Ovary (tissue), 7 donors: ENCODE measurements at regions not wholly inside any gene's neighbourhood (a gene's known extent, or its start where the extent isn't known, plus 50 kb on each side); places are given as distances from the start of the nearest gene placed in this dataset.

ENCODE experiments used
- DNase-seq, 5 donors: peaks; one replicate each; pipeline ENCODE4 v3.0.0-alpha.2; 2019 to 2020
- H3K27ac ChIP-seq, 2 donors: fragments of 200-600 bp; one replicate each; pipeline versions ENCODE4 v1.5.1 to v1.8.0; 2019 to 2022
- H3K27me3 ChIP-seq: fragments of 200-600 bp; one replicate; pipeline ENCODE4 v1.8.0; 2022
- H3K36me3 ChIP-seq: fragments of 200-600 bp; sonication (generic); one replicate; pipeline ENCODE4 v1.5.1; 2019
- H3K4me1 ChIP-seq: one replicate; pipeline ENCODE4 v1.8.1; 2013; ENCODE audit warnings: mild to moderate bottlenecking, moderate library complexity; ENCODE audit not compliant: insufficient read depth
- H3K4me3 ChIP-seq: fragments of 200-600 bp; sonication (generic); one replicate; pipeline ENCODE4 v1.5.1; 2017
- H3K9me3 ChIP-seq, 2 donors: fragments of 200-600 bp in 1 of 2; sonication (generic) in 1 of 2; one replicate each; pipeline versions ENCODE4 v1.5.1 to v1.8.1; 2013 to 2019; ENCODE audit warnings: mild to moderate bottlenecking in 1 of 2, moderate library complexity in 1 of 2
- CTCF ChIP-seq, 3 donors: fragments of 450-650 bp in 2 of 3; fragments of 200-600 bp in 1 of 3; IDR thresholded peaks; one replicate each; pipeline versions ENCODE4 v1.5.1 to v1.8.0; 2016 to 2022; ENCODE audit warnings: antibody characterized with exemption in 3 of 3, mild to moderate bottlenecking in 1 of 3
- EP300 ChIP-seq: sonication (generic); formaldehyde crosslinking; IDR thresholded peaks from one replicate; pipeline ENCODE4 v1.6.1; 2017; ENCODE audit warnings: antibody characterized with exemption
- POLR2A ChIP-seq: fragments of 450-650 bp; IDR thresholded peaks from one replicate; pipeline ENCODE4 v1.6.1; 2017; ENCODE audit warnings: antibody characterized with exemption, mild to moderate bottlenecking, moderate library complexity
- WGBS, 3 donors: extraction: QIAGEN DNeasy Blood & Tissue Kit in 1 of 3; methylation state at CpG; one replicate each; pipeline versions ENCODE4 v1.1.5 to v1.1.7; 2013 to 2017; 5-methylcytosine and 5-hydroxymethylcytosine counted together
- intact Hi-C, 4 donors: fragments of 100-400 bp; cut with DNase I; formaldehyde crosslinking; loops; one replicate each; pipeline versions ENCODE4 v1.11.0 to v1.15.1; 2022 to 2023
- donor health status: DM: no; HTN: no; CAD: no; lungs with moderate emphysema.
- donor health status: DM: no; HTN: no; CAD: no.
- donor health status: Bipolar disorder and iron deficiency.
- donor health status: DM: no; HTN: no; CAD: no.
- donor health status: DM: yes; HTN: yes; CAD: no.

GRCh38 chr5:82674671-82675070 is 396.5 kb upstream of the RPS23 start:
- H3K4me1 ChIP-seq: no peaks in the 10 kb centered on the region
- H3K4me3 ChIP-seq: no peak overlapping the region
- DNase-seq: no peak
- TF ChIP-seq CTCF (IDR thresholded peaks at IDR 0.05) (no peak), EP300 (no peak), POLR2A (no peak)
- H3K9me3 ChIP-seq: no peaks in the 10 kb centered on the region
- intact Hi-C loops: no loop called here
- no peak overlapping the region for H3K27ac ChIP-seq
- H3K27me3 ChIP-seq: no peaks in the 10 kb centered on the region
- WGBS, 3 donors: 93 to 96% (median 94%) methylated on average over 1 of the region's 1 CpG
- no peaks in the 10 kb centered on the region for H3K36me3 ChIP-seq

DNA sequence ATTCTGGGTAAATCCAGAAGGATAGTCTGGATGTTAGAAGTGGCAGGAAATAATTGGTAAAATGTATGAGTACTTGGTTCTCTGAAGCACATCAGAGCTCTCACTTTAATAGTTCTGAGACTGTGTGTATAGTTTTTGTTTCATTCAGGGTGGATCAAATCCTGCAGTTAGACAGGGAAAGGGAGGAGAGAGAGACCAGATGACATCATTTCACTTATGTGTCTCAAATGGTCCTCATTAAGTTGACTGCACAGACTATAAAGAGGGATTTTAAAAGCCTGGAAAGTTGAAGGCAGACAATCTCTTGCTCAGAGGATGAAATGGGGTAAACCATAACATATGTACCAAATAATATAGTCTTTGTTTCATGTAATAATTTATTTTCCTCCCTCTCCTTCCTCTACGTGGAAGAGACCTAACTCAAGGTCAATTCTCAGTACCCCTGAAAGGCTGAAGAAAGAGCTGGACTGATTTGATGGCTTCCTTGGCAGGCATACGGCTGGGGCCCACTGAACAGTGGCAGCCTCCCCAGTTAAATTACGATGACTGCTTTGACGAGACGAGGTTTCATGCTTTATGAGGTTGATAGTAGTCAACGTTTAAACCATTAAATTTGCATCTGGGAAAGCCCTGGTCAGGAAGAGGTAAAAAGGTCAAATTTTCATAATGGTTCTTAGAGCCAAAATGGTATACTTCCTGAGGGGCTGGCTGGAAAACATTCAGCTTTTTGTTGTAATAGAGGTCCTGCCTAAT is 395.1 kb upstream of the RPS23 start:
- no peak for TF ChIP-seq EP300
- TF ChIP-seq POLR2A: no peak
- no peak for TF ChIP-seq CTCF (IDR thresholded peaks at IDR 0.05)

DNA sequence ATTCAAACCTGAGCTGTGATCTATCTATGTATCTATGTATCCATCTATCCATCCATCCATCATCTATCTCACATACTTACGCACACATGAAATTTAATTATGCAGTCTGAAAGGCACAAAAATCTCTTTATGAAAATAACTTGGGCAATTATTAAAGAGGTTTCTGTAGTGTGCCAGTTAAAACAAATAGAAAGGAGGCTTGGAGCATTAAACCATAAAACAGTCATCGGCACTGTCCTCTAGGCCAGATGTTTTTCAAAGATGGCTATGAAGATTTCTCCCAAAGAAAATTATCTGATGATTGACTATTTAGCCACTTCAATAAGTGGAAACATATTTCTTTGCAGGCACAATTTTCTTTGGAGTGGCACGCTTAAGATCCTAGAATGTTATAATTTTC is 392.5 kb upstream of the RPS23 start:
- no peak for TF ChIP-seq CTCF (IDR thresholded peaks at IDR 0.05)
- TF ChIP-seq EP300: no peak
- no peak for TF ChIP-seq POLR2A
- DNase-seq: no peak
- Histone ChIP-seq H3K4me1 (no peaks in the 10 kb centered on the region), H3K9me3 (no peaks in the 10 kb centered on the region), H3K27me3 (no peaks in the 10 kb centered on the region), H3K27ac (no peak overlapping the region), H3K4me3 (no peak overlapping the region), H3K36me3 (no peaks in the 10 kb centered on the region)
- intact Hi-C loops: no loop called here
- 95 to 98% (median 97%) methylated on average over 3 of the region's 3 CpGs for WGBS, 3 donors

More for the DNA sequence above, 395.1 kb upstream of the RPS23 start:
- no peak for DNase-seq
- Histone ChIP-seq H3K27me3 (no peaks in the 10 kb centered on the region), H3K4me3 (no peak overlapping the region), H3K9me3 (no peaks in the 10 kb centered on the region), H3K4me1 (no peaks in the 10 kb centered on the region), H3K36me3 (no peaks in the 10 kb centered on the region), H3K27ac (no peak overlapping the region)
- intact Hi-C loops: no loop called here
- 42 to 56% (median 54%) methylated on average over 6 of the region's 6 CpGs for WGBS, 3 donors

DNA sequence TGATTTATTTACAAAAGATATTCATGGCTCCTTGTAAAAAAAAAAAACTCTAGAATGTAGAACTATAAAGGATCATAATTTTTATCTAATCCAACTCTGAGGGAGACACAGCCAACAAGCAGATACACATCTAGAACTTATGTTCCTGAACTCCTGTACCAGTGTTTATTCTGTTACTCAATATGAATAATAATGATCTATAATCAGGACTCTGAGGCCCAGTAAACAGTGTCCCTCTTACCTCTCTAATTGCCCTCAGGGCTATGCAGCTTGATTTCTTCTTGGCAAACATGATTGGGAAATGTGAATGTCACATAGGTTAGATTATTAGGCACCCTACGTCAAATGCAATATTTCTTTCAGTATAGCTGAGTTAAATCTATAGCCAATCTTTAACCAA is 391.6 kb upstream of the RPS23 start:
- Histone ChIP-seq H3K27me3 (no peaks in the 10 kb centered on the region), H3K9me3 (no peaks in the 10 kb centered on the region), H3K4me1 (no peaks in the 10 kb centered on the region), H3K36me3 (no peaks in the 10 kb centered on the region), H3K4me3 (no peak overlapping the region), H3K27ac (no peak overlapping the region)
- intact Hi-C loops: no loop called here
- 91 to 95% (median 93%) methylated on average over 1 of the region's 1 CpG for WGBS, 3 donors
- DNase-seq: no peak
- TF ChIP-seq CTCF (IDR thresholded peaks at IDR 0.05) (no peak), POLR2A (no peak), EP300 (no peak)
